ENCODE measurements at regions not wholly inside any gene's neighbourhood (a gene's known extent, or its start where the extent isn't known, plus 50 kb on each side); places are given as distances from the start of the nearest gene placed in this dataset.

DNA sequence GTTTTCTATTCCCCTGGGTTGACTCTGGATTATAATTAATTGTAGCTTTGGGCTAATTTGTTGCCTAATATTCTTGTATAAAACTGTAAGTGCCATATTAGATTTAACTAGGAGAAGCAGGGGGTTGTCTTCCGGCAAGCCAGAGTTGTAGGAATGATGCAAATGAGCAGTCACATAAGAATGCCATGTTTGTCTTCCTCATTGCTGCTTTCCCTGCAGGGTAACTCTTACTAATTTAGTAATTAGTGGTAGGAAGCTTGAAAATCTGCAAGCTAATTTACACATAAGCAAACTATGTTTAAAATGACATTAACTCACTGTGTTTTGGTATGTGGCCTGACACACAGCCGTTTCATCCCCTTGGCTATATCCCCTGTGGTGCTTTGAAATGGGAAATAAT lies 527.8 kb downstream of the KCTD16 start:
- TF ChIP-seq POLR2A (IDR thresholded peaks at IDR 0.05) = no peak
- TF ChIP-seq, protein P1, sequence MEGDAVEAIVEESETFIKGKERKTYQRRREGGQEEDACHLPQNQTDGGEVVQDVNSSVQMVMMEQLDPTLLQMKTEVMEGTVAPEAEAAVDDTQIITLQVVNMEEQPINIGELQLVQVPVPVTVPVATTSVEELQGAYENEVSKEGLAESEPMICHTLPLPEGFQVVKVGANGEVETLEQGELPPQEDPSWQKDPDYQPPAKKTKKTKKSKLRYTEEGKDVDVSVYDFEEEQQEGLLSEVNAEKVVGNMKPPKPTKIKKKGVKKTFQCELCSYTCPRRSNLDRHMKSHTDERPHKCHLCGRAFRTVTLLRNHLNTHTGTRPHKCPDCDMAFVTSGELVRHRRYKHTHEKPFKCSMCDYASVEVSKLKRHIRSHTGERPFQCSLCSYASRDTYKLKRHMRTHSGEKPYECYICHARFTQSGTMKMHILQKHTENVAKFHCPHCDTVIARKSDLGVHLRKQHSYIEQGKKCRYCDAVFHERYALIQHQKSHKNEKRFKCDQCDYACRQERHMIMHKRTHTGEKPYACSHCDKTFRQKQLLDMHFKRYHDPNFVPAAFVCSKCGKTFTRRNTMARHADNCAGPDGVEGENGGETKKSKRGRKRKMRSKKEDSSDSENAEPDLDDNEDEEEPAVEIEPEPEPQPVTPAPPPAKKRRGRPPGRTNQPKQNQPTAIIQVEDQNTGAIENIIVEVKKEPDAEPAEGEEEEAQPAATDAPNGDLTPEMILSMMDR (IDR thresholded peaks at IDR 0.05) = no peak
